HepG2 (cell line): ENCODE measurements at regions not wholly inside any gene's neighbourhood (a gene's known extent, or its start where the extent isn't known, plus 50 kb on each side); places are given as distances from the start of the nearest gene placed in this dataset.

Experiments used
- CCAR2 ChIP-seq: fragments of 200-400 bp; formaldehyde crosslinking; optimal IDR thresholded peaks from 2 replicates; pipeline ENCODE3; 2018; ENCODE audit warnings: low read depth, mild to moderate bottlenecking, low read length, moderate library complexity
- CEBPB ChIP-seq: IDR thresholded peaks from 2 replicates; pipeline ENCODE4 v1.6.1; 2011; ENCODE audit warnings: low read depth, low read length, improper control_type of control experiment, borderline replicate concordance
- DRAP1 ChIP-seq: IDR thresholded peaks from 2 replicates; pipeline ENCODE4 v1.6.1; 2016; ENCODE audit warnings: missing genetic modification reagents, missing compliant biosample characterization
- FOXO4 ChIP-seq: sonication (generic); formaldehyde crosslinking; conservative IDR thresholded peaks from 2 replicates; pipeline ENCODE4 v1.8.1; 2023; ENCODE audit warnings: missing genetic modification reagents
- GTF3A ChIP-seq: sonication (generic); formaldehyde crosslinking; conservative IDR thresholded peaks from 2 replicates; pipeline ENCODE4 v1.4.0; 2020; ENCODE audit warnings: mild to moderate bottlenecking, missing genetic modification reagents
- KAT7 ChIP-seq: IDR thresholded peaks from 2 replicates; pipeline ENCODE4 v1.6.1; 2018; ENCODE audit warnings: borderline replicate concordance, missing compliant biosample characterization
- NPAS2 ChIP-seq: sonication (generic); formaldehyde crosslinking; IDR thresholded peaks from 2 replicates; pipeline ENCODE4 v1.8.0; 2022; ENCODE audit warnings: mild to moderate bottlenecking, missing genetic modification reagents, borderline replicate concordance
- NR2F6 ChIP-seq, 2 experiments: IDR thresholded peaks; 2 replicates each; pipeline ENCODE4 v1.6.1; 2016; ENCODE audit warnings: antibody characterized with exemption in 1 of 2, mild to moderate bottlenecking in 1 of 2
- SMYD3 ChIP-seq: sonication (generic); formaldehyde crosslinking; IDR thresholded peaks from 2 replicates; pipeline ENCODE4 v1.8.1; 2023; ENCODE audit warnings: mild to moderate bottlenecking, missing genetic modification reagents
- SNRNP70 ChIP-seq: fragments of 200-400 bp; formaldehyde crosslinking; IDR thresholded peaks from 2 replicates; pipeline ENCODE4 v1.6.1; 2017; ENCODE audit warnings: mild to moderate bottlenecking, low read depth, low read length, moderate library complexity
- ZBTB3 ChIP-seq: sonication (generic); formaldehyde crosslinking; IDR thresholded peaks from 2 replicates; pipeline ENCODE4 v1.4.0; 2020; ENCODE audit warnings: low read depth, mild to moderate bottlenecking, moderate library complexity, missing genetic modification reagents, borderline replicate concordance
- ZFP36 ChIP-seq: fragments of 150-350 bp; IDR thresholded peaks from 2 replicates; pipeline ENCODE4 v1.6.1; 2018; ENCODE audit warnings: borderline replicate concordance, low read length, low read depth; ENCODE audit not compliant: partially characterized antibody
- ZMYM4 ChIP-seq: sonication (generic); formaldehyde crosslinking; IDR thresholded peaks from 2 replicates; pipeline ENCODE4 v1.8.1; 2023; ENCODE audit warnings: mild to moderate bottlenecking, missing genetic modification reagents
- ZNF12 ChIP-seq: sonication (generic); formaldehyde crosslinking; IDR thresholded peaks from 2 replicates; pipeline ENCODE4 v1.5.0; 2020; ENCODE audit warnings: missing genetic modification reagents
- ZNF337 ChIP-seq: sonication (generic); formaldehyde crosslinking; IDR thresholded peaks from 2 replicates; pipeline ENCODE4 v1.5.1; 2020; ENCODE audit warnings: missing genetic modification reagents, low read depth, mild to moderate bottlenecking, borderline replicate concordance
- ZNF552 ChIP-seq: sonication (generic); formaldehyde crosslinking; IDR thresholded peaks from 2 replicates; pipeline ENCODE4 v1.9.0; 2022; ENCODE audit warnings: missing genetic modification reagents, mild to moderate bottlenecking, borderline replicate concordance
- ZNF607 ChIP-seq: sonication (generic); formaldehyde crosslinking; IDR thresholded peaks from 2 replicates; pipeline ENCODE4 v1.5.1; 2020; ENCODE audit warnings: missing genetic modification reagents, mild to moderate bottlenecking, borderline replicate concordance
- ZNF670 ChIP-seq: sonication (generic); formaldehyde crosslinking; IDR thresholded peaks from 2 replicates; pipeline ENCODE4 v1.8.0; 2022; ENCODE audit warnings: mild to moderate bottlenecking, missing genetic modification reagents, borderline replicate concordance
- ZNF678 ChIP-seq: sonication (generic); formaldehyde crosslinking; IDR thresholded peaks from 2 replicates; pipeline ENCODE4 v1.4.0; 2020; ENCODE audit warnings: mild to moderate bottlenecking, missing genetic modification reagents
- ZNF703 ChIP-seq: sonication (generic); formaldehyde crosslinking; IDR thresholded peaks from 2 replicates; pipeline ENCODE4 v1.5.1; 2020; ENCODE audit warnings: missing genetic modification reagents, mild to moderate bottlenecking, moderate library complexity, borderline replicate concordance
- ZNF704 ChIP-seq: sonication (generic); formaldehyde crosslinking; IDR thresholded peaks from 2 replicates; pipeline ENCODE4 v1.8.1; 2023; ENCODE audit warnings: mild to moderate bottlenecking, inconsistent platforms, moderate library complexity, missing genetic modification reagents, borderline replicate concordance
- TF ChIP-seq, protein P1 (sequence below): sonication (generic); formaldehyde crosslinking; IDR thresholded peaks from 2 replicates; pipeline ENCODE4 v1.8.0; 2022; ENCODE audit warnings: mild to moderate bottlenecking, missing genetic modification reagents, moderate library complexity
- TF ChIP-seq, protein P2 (sequence below): sonication (generic); formaldehyde crosslinking; IDR thresholded peaks from 2 replicates; pipeline ENCODE4 v1.4.0; 2020; ENCODE audit warnings: missing genetic modification reagents

GRCh38 chr15:53454843-53455721 is 304.4 kb downstream of the WDR72 start (continued):
- TF ChIP-seq ZNF337 (CRISPR knock-in tag): no peak
- TF ChIP-seq NPAS2: no peak
- no peak; the same call in 1 of the 2 replicates for TF ChIP-seq ZNF552 (CRISPR knock-in tag)
- TF ChIP-seq FOXO4 (CRISPR knock-in tag): no peak
- 0 out of 2 replicates have a peak, but pooled peaks have one; percentile 60 for TF ChIP-seq ZMYM4 (CRISPR knock-in tag)
- TF ChIP-seq ZNF12 (CRISPR knock-in tag): 0 out of 2 replicates have a peak, but pooled peaks have one; percentile 11
- TF ChIP-seq, protein P1, sequence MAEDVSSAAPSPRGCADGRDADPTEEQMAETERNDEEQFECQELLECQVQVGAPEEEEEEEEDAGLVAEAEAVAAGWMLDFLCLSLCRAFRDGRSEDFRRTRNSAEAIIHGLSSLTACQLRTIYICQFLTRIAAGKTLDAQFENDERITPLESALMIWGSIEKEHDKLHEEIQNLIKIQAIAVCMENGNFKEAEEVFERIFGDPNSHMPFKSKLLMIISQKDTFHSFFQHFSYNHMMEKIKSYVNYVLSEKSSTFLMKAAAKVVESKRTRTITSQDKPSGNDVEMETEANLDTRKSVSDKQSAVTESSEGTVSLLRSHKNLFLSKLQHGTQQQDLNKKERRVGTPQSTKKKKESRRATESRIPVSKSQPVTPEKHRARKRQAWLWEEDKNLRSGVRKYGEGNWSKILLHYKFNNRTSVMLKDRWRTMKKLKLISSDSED (CRISPR knock-in tag): no peak
- TF ChIP-seq SNRNP70: no peak
- TF ChIP-seq ZNF670 (CRISPR knock-in tag): 0 out of 2 replicates have a peak, but pooled peaks have one; percentile 65
- no peak for TF ChIP-seq ZNF607 (CRISPR knock-in tag)
- peak; percentile 55; the same call in 1 of the 2 replicates for TF ChIP-seq CEBPB
- TF ChIP-seq ZNF703 (CRISPR knock-in tag): peak; percentile 93
- no peak for TF ChIP-seq ZFP36
- peak; percentile 96 for TF ChIP-seq NR2F6 (IDR thresholded peaks at IDR 0.05)
- TF ChIP-seq NR2F6 (CRISPR knock-in tag; IDR thresholded peaks at IDR 0.05): peak; percentile 95
- peak; percentile 76; the same call in 1 of the 2 replicates for TF ChIP-seq SMYD3 (CRISPR knock-in tag)
- no peak for TF ChIP-seq ZBTB3 (CRISPR knock-in tag)
- no peak for TF ChIP-seq ZNF704 (CRISPR knock-in tag)
- TF ChIP-seq DRAP1: 0 out of 2 replicates have a peak, but pooled peaks have one; percentile 16
- TF ChIP-seq GTF3A (CRISPR knock-in tag): no peak
- no peak for TF ChIP-seq KAT7 (CRISPR knock-in tag)
- TF ChIP-seq CCAR2: no peak
- no peak for TF ChIP-seq ZNF678
- TF ChIP-seq, protein P2, sequence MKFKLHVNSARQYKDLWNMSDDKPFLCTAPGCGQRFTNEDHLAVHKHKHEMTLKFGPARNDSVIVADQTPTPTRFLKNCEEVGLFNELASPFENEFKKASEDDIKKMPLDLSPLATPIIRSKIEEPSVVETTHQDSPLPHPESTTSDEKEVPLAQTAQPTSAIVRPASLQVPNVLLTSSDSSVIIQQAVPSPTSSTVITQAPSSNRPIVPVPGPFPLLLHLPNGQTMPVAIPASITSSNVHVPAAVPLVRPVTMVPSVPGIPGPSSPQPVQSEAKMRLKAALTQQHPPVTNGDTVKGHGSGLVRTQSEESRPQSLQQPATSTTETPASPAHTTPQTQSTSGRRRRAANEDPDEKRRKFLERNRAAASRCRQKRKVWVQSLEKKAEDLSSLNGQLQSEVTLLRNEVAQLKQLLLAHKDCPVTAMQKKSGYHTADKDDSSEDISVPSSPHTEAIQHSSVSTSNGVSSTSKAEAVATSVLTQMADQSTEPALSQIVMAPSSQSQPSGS (CRISPR knock-in tag): peak; percentile 77; the same call in 1 of the 2 replicates
